A549 (cell line): ENCODE measurements at regions not wholly inside any gene's neighbourhood (a gene's known extent, or its start where the extent isn't known, plus 50 kb on each side); places are given as distances from the start of the nearest gene placed in this dataset.
A peak's percentile ranks its signal among the peaks of the same experiment; 100 is the strongest.

Source experiments
- ATAC-seq, 2 experiments: fragments of 200-7000 bp in 1 of 2; fragments of >200 bp in 1 of 2; cut with Nextera tagmentation in 1 of 2; cut with Tn5 transposase in 1 of 2; 3 replicates each; pipeline versions ENCODE4 v1.8.0 to v1.9.1; 2018 to 2020; ENCODE audit warnings: mild to moderate bottlenecking in 1 of 2, moderate library complexity in 1 of 2
- CTCF ChIA-PET: fragments of 300-600 bp; sonication (Branson Sonifier 250); formaldehyde crosslinking; extraction: SDS; loops from one replicate; lab custom pipeline; 2021; ENCODE audit warnings: antibody characterized with exemption, inconsistent platforms; lab: Yijun Ruan, JAX
- POLR2A ChIA-PET: fragments of 350-600 bp; formaldehyde crosslinking; extraction: SDS; loops from one replicate; lab custom pipeline; 2021; ENCODE audit warnings: antibody characterized with exemption, inconsistent platforms; lab: Yijun Ruan, JAX
- DNase-seq, 2 experiments: peaks; one replicate each; pipeline versions ENCODE4 v3.0.0 to v3.0.0-alpha.2; 2011 to 2016; ENCODE audit warnings: low read depth in 1 of 2, low spot score in 1 of 2
- FAIRE-seq: peaks from 2 replicates; lab custom pipeline; 2011; peaks lifted over from hg19 to GRCh38; lab: Jason Lieb, UNC
- H3K27ac ChIP-seq, 2 experiments: fragments of >200 bp; sonication (Bioruptor Twin); formaldehyde crosslinking; 3 replicates each; pipeline ENCODE4 v1.5.1; 2016 to 2017
- H3K4me1 ChIP-seq: fragments of >200 bp; sonication (Bioruptor Twin); formaldehyde crosslinking; 3 replicates; pipeline ENCODE4 v1.6.1; 2016
- H3K4me2 ChIP-seq: fragments of >200 bp; sonication (Bioruptor Twin); formaldehyde crosslinking; 3 replicates; pipeline ENCODE4 v1.6.1; 2016
- H3K4me3 ChIP-seq: fragments of >200 bp; sonication (Bioruptor Twin); formaldehyde crosslinking; 3 replicates; pipeline ENCODE4 v1.5.1; 2016
- H3K9me3 ChIP-seq: fragments of >200 bp; sonication (Bioruptor Twin); formaldehyde crosslinking; 3 replicates; pipeline ENCODE4 v1.6.1; 2016
- CBX2 ChIP-seq: fragments of 200-600 bp; sonication (generic); IDR thresholded peaks from 2 replicates; pipeline ENCODE4 v1.6.1; 2016; ENCODE audit warnings: low read depth, mild to moderate bottlenecking, borderline replicate concordance
- CHD4 ChIP-seq: fragments of 200-600 bp; sonication (generic); IDR thresholded peaks from 2 replicates; pipeline ENCODE4 v1.6.1; 2016; ENCODE audit warnings: antibody characterized with exemption, mild to moderate bottlenecking, borderline replicate concordance
- E2F6 ChIP-seq: IDR thresholded peaks from 2 replicates; pipeline ENCODE4 v1.6.1; 2012; ENCODE audit warnings: low read depth, borderline replicate concordance
- FOXS1 ChIP-seq: fragments of 250-450 bp; sonication (Bioruptor Pico); IDR thresholded peaks from 2 replicates; pipeline ENCODE4 v1.5.0; 2020; ENCODE audit warnings: mild to moderate bottlenecking, moderate library complexity
- GATA3 ChIP-seq: IDR thresholded peaks from 2 replicates; pipeline ENCODE4 v1.6.1; 2012; ENCODE audit warnings: borderline replicate concordance
- HOXA7 ChIP-seq: fragments of 250-450 bp; sonication (Bioruptor Pico); IDR thresholded peaks from 2 replicates; pipeline ENCODE4 v1.5.0; 2020; ENCODE audit warnings: mild to moderate bottlenecking, moderate library complexity
- HOXB13 ChIP-seq: fragments of 250-450 bp; sonication (Bioruptor Pico); IDR thresholded peaks from 2 replicates; pipeline ENCODE4 v1.5.0; 2020; ENCODE audit warnings: low read depth, mild to moderate bottlenecking, moderate library complexity
- JUN ChIP-seq, 2 experiments: fragments of >200 bp; sonication (Bioruptor Twin); formaldehyde crosslinking; IDR thresholded peaks; 2 replicates in 1 of 2; 3 replicates in 1 of 2; pipeline ENCODE4 v1.6.1; 2016 to 2017
- KDM1A ChIP-seq: fragments of 200-600 bp; sonication (generic); IDR thresholded peaks from 2 replicates; pipeline ENCODE4 v1.6.1; 2016; ENCODE audit warnings: low read depth, mild to moderate bottlenecking
- KDM5A ChIP-seq: fragments of 200-600 bp; sonication (generic); IDR thresholded peaks from 2 replicates; pipeline ENCODE4 v1.6.1; 2016; ENCODE audit warnings: antibody characterized with exemption, mild to moderate bottlenecking
- MAX ChIP-seq: IDR thresholded peaks from 2 replicates; pipeline ENCODE4 v1.6.1; 2012
- NPAS2 ChIP-seq: fragments of 250-450 bp; sonication (Bioruptor Pico); IDR thresholded peaks from 2 replicates; pipeline ENCODE4 v1.8.0; 2022; ENCODE audit warnings: mild to moderate bottlenecking, moderate library complexity, borderline replicate concordance
- PBX3 ChIP-seq: IDR thresholded peaks from 2 replicates; pipeline ENCODE4 v1.6.1; 2012
- PHF8 ChIP-seq: fragments of 200-600 bp; sonication (generic); IDR thresholded peaks from 2 replicates; pipeline ENCODE4 v1.6.1; 2016; ENCODE audit warnings: low read depth, mild to moderate bottlenecking, antibody characterized with exemption, moderate library complexity, borderline replicate concordance
- POLR2AphosphoS2 ChIP-seq: conservative IDR thresholded peaks from 2 replicates; pipeline ENCODE4 v1.6.1; 2012; ENCODE audit warnings: low read length, improper control_type of control experiment, inconsistent platforms
- RARB ChIP-seq: fragments of 250-450 bp; sonication (Bioruptor Pico); IDR thresholded peaks from 2 replicates; pipeline ENCODE4 v1.8.0; 2021; ENCODE audit warnings: mild to moderate bottlenecking, moderate library complexity
- RNF2 ChIP-seq: fragments of 200-600 bp; sonication (generic); IDR thresholded peaks from 2 replicates; pipeline ENCODE4 v1.6.1; 2016; ENCODE audit warnings: low read depth, mild to moderate bottlenecking, antibody characterized with exemption, moderate library complexity, borderline replicate concordance
- ZFP36 ChIP-seq: fragments of 450-650 bp; IDR thresholded peaks from 2 replicates; pipeline ENCODE4 v1.6.1; 2014; ENCODE audit warnings: borderline replicate concordance; ENCODE audit not compliant: partially characterized antibody
- WGBS: methylation state at CpG from one replicate; pipeline ENCODE4 v1.1.6; 2017; ENCODE audit errors: missing lambda C conversion rate; 5-methylcytosine and 5-hydroxymethylcytosine counted together
- TF ChIP-seq, protein P1 (sequence below): fragments of 450-650 bp; IDR thresholded peaks from 2 replicates; pipeline ENCODE4 v1.6.1; 2014; ENCODE audit warnings: antibody characterized with exemption
- TF ChIP-seq, protein P2 (sequence below): fragments of 250-450 bp; sonication (Bioruptor Pico); IDR thresholded peaks from 2 replicates; pipeline ENCODE4 v1.5.0; 2021; ENCODE audit warnings: mild to moderate bottlenecking, moderate library complexity, borderline replicate concordance
- TF ChIP-seq, protein P3 (sequence below): fragments of 250-450 bp; sonication (Bioruptor Pico); IDR thresholded peaks from 2 replicates; pipeline ENCODE4 v1.5.0; 2020; ENCODE audit warnings: low read depth, mild to moderate bottlenecking, moderate library complexity

- FAIRE-seq (no peak), DNase-seq (peak; percentile 4 to 33), ATAC-seq (peak; percentile 43; a peak in 4 of 6 replicates)
- Histone ChIP-seq H3K27ac (no peak overlapping the region), H3K9me3 (no peaks in the 10 kb centered on the region), H3K4me3 (no peak overlapping the region), H3K4me2 (0 out of 3 replicates have a peak overlapping the region, but pooled peaks have one; percentile 18), H3K4me1 (peaks cover 7% of the 10 kb centered on the region; the same call in 2 of the 3 replicates)
- POLR2A ChIA-PET = no interaction called here
- CTCF ChIA-PET = no interaction called here
- 14% methylated on average over 1 of the region's 1 CpG for WGBS
- TF ChIP-seq FOXS1 (CRISPR knock-in tag) = no peak
- no peak for TF ChIP-seq E2F6
- TF ChIP-seq, protein P1, sequence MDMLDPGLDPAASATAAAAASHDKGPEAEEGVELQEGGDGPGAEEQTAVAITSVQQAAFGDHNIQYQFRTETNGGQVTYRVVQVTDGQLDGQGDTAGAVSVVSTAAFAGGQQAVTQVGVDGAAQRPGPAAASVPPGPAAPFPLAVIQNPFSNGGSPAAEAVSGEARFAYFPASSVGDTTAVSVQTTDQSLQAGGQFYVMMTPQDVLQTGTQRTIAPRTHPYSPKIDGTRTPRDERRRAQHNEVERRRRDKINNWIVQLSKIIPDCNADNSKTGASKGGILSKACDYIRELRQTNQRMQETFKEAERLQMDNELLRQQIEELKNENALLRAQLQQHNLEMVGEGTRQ = no peak
- no peak for TF ChIP-seq MAX
- no peak for TF ChIP-seq KDM1A
- TF ChIP-seq, protein P2, sequence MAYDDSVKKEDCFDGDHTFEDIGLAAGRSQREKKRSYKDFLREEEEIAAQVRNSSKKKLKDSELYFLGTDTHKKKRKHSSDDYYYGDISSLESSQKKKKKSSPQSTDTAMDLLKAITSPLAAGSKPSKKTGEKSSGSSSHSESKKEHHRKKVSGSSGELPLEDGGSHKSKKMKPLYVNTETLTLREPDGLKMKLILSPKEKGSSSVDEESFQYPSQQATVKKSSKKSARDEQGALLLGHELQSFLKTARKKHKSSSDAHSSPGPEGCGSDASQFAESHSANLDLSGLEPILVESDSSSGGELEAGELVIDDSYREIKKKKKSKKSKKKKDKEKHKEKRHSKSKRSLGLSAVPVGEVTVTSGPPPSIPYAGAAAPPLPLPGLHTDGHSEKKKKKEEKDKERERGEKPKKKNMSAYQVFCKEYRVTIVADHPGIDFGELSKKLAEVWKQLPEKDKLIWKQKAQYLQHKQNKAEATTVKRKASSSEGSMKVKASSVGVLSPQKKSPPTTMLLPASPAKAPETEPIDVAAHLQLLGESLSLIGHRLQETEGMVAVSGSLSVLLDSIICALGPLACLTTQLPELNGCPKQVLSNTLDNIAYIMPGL (CRISPR knock-in tag) = no peak
- no peak for TF ChIP-seq GATA3
- TF ChIP-seq HOXA7 (CRISPR knock-in tag) = no peak
- TF ChIP-seq PBX3 = no peak
- TF ChIP-seq HOXB13 (CRISPR knock-in tag) = no peak
- TF ChIP-seq, protein P3, sequence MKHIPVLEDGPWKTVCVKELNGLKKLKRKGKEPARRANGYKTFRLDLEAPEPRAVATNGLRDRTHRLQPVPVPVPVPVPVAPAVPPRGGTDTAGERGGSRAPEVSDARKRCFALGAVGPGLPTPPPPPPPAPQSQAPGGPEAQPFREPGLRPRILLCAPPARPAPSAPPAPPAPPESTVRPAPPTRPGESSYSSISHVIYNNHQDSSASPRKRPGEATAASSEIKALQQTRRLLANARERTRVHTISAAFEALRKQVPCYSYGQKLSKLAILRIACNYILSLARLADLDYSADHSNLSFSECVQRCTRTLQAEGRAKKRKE (CRISPR knock-in tag) = no peak
- no peak for TF ChIP-seq NPAS2 (CRISPR knock-in tag)
- TF ChIP-seq ZFP36 = no peak
Observed at GRCh38 chr5:54807421-54807820, 178.0 kb downstream of the ESM1 start.

GRCh38 chr5:54804521-54804920 lies 180.9 kb downstream of the ESM1 start:
- no peaks in the 10 kb centered on the region for H3K9me3 ChIP-seq
- no peak overlapping the region for H3K4me2 ChIP-seq
- POLR2A ChIA-PET = no interaction called here
- peaks cover 7% of the 10 kb centered on the region; the same call in 2 of the 3 replicates for H3K4me1 ChIP-seq
- DNase-seq = no peak
- H3K27ac ChIP-seq = no peak overlapping the region
- no peak for FAIRE-seq
- WGBS = 12% methylated on average over 2 of the region's 2 CpGs
- CTCF ChIA-PET = no interaction called here
- TF ChIP-seq POLR2AphosphoS2 = no peak
- TF ChIP-seq, protein P3 (CRISPR knock-in tag) = no peak
- no peak for TF ChIP-seq RNF2
- TF ChIP-seq PHF8 = no peak
- TF ChIP-seq RARB (CRISPR knock-in tag) = no peak
- no peak for TF ChIP-seq HOXB13 (CRISPR knock-in tag)
- TF ChIP-seq MAX = no peak
- TF ChIP-seq PBX3 = no peak
- TF ChIP-seq CBX2 = no peak
- no peak for TF ChIP-seq E2F6
- TF ChIP-seq JUN (IDR thresholded peaks at IDR 0.05) = no peak
- no peak for TF ChIP-seq CHD4
- no peak for TF ChIP-seq KDM5A
- H3K4me3 ChIP-seq = no peak overlapping the region
- ATAC-seq = no peak
